SHP77 treated with DMSO at 0.1 percent for 48 hours (cell line): ENCODE measurements at regions not wholly inside any gene's neighbourhood (a gene's known extent, or its start where the extent isn't known, plus 50 kb on each side); places are given as distances from the start of the nearest gene placed in this dataset.

Experiments
- DNase-seq: peaks from one replicate; lab custom pipeline; 2025; lab: John Stamatoyannopoulos, UW

GRCh38 chr7:67843001-67843565 is 846.5 kb downstream of the TYW1 start:
- no peak for DNase-seq

DNA sequence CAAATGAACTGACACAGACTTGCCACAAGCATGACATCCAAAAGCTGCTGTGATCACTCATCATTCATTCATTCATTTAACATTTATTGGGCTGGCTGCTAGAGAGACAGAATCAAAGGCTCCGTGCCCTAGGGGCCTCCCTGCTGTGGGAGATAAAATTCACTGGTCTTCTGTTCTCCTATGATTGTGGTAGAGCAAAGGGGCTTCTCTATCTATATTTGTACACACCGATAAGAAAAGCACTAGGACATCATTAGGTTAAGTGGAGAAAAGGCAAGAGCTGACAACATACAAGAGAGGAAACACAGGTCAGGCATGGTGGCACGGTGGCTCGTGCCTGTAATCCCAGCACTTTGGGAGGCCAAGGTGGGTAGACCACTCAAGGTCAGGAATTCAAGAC is 847.0 kb downstream of the TYW1 start:
- DNase-seq, result no peak

DNA sequence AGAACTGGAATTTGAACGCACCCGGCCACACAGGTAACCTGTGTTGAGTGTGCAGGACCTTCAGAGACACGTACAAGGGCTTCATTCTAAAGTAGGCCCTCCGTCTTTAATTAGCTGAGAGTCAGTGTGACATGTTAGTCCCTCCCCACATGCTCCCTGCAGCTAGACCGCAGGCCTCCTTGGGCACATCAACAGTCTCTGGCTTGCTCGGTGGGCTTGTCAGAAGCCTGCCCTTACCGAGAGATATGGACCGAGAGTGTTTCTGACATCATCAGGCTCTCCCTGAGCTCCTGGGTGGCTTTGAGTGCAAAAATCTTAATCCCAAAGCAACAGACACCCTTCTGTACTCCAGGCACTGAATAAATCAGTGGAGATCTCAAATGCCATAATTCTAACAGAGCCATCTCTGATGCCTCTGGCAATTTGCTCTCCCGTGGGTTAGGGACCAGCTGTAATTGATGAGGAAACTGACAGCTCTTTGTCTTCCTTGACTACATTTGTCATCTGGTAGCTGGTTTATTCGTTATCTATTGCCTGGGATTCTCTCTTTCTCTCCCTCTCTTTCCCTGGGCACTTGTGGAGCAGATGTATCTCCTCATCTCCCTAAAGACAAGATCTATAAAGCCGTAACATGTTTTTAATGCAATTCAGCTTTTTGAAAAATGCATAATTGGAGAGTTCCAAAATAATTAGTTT is 850.6 kb downstream of the TYW1 start:
- no peak for DNase-seq

- DNase-seq, result no peak
Observed at GRCh38 chr7:67854221-67855178, 857.9 kb downstream of the TYW1 start.

GRCh38 chr7:67855322-67855721 is 858.7 kb downstream of the TYW1 start:
- no peak for DNase-seq

DNA sequence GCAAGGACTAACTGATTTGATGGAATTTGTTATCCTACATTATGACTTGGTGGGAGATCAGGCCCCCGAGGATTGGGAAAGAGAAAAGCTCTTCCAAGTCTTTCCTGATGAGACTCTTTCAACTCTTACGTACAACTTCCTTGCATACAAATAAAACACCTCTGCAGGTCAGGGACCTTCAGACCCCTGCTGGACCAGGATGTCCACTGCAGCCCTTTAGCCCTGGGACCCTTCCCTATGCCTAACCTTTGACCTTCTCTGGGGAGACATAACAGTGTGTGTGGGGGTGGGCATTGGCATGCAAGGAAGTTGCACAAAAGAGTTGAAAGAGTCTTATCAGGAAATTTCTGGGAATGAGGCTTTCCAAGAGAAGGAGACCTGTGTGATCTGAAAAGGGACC is 859.4 kb downstream of the TYW1 start:
- no peak for DNase-seq

GRCh38 chr7:67857698-67858097 is 861.1 kb downstream of the TYW1 start:
- DNase-seq, result no peak

GRCh38 chr7:67858931-67859330 is 862.3 kb downstream of the TYW1 start:
- DNase-seq, result no peak

GRCh38 chr7:67863911-67864310 is 867.3 kb downstream of the TYW1 start:
- DNase-seq, result no peak

DNA sequence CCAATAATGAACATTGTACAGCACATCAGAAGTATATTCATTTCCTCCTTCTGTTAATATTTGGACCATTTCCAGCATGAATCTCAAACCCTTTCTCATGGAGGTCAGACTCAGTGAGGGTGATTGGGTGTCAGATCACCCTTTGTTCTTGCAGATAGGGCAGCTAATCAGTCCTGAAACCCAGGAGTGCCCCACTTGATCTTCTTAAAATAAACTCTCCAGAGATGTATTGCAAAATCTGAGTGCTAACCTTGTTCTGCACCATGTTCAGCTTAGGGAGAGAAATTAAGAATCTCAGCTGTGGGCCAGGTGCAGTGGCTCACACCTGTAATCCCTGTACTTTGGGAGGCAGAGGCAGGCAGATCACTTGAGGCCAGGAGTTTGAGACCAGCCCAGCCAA is 869.4 kb downstream of the TYW1 start:
- DNase-seq, result no peak

DNA sequence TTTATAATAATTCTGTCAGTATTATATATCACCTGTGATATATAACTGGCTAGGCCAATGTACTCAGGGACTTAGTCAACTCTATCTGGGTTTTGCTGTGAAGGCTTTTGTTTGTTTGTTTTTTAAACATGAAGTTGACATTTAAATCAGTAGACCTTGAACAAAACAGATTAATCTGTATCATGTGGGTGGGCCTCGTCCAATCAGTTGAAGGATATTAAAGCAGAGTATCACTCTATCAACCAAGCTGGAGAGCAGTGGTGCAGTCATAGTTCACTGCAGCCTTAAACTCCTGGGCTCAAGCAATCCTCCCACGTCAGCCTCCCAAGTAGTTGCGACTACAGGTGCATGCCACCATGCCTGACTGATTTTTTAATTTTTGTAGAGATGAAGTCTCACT is 870.2 kb downstream of the TYW1 start:
- DNase-seq, result no peak

DNA sequence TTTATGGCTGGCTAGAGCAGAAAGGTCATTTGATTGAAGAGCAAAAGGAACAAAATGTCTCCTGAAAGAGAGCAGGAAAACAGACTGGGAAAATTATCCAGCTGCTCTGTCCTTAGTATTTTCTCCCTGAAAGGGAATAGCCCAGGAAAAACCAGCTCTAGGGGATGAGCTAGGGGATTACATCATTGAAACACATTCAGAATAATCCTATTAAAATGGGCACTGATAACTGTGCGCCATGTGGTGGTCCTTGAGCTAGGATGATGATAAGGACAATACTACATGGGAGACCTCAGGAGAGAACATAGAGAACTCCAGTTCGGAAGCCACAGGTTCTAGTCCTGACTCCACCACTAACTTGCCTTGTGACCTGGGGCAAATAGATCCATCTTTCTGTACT is 873.8 kb downstream of the TYW1 start:
- DNase-seq, result no peak

DNA sequence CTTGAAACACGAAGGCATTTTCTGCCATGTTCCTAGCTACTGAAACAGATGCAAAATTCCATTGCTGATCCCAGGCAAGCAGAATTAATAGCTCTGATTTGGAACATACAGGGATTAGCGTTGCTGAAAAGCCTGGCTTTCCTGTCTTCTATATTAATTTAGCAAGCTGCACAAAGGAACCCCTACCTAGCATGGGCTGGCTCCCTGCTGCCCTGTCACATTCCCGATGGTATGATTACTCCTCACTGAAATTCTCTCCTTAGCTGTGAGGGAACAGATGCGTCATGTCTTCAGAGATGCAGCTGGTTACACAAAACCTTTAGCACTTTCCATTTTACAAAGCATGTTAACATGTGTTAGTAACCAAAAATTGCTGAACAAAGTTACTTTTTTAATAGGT is 878.9 kb downstream of the TYW1 start:
- no peak for DNase-seq

GRCh38 chr7:67878808-67879207 is 882.2 kb downstream of the TYW1 start:
- no peak for DNase-seq

- DNase-seq, result no peak
Observed at GRCh38 chr7:67882843-67883242, 886.2 kb downstream of the TYW1 start.

GRCh38 chr7:67890316-67890715 is 893.7 kb downstream of the TYW1 start:
- no peak for DNase-seq

DNA sequence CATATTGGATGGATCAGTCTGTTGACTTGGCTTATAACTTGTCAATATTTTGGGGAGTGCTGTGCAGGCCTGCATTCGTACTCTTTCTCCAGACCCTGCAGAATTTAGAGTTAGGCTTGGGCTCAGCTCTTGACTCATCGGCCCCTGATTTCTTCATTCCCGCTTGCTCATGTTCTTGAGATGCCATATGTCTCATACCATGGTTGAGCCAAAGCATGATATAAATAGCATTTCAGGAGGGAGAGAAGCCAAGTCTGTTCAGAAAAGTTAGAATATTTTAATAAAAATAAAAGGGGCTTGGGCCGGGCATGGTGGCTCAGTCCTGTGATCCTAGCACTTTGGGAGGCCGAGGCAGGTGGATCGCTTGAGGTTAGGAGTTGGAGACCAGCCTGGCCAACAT is 898.1 kb downstream of the TYW1 start:
- no peak for DNase-seq

DNA sequence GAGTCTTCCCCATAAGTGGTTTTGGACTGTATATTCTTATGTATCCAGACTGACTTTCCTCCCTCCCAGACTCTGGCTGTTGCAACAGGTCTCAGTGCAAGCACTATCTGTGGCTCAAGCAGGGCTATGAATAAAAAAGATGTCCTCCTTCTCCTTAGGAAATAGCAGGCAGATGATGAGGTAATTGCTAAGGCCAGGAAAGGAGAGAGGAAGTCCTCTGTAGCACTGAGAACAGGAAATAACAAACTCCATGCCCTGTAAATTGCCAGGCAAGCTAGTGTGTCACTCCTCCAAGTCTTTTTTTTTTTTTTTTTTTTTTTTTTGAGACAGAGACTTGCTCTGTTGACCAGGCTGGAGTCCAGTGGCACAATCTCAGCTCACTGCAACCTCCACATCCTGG is 900.1 kb downstream of the TYW1 start:
- no peak for DNase-seq

DNA sequence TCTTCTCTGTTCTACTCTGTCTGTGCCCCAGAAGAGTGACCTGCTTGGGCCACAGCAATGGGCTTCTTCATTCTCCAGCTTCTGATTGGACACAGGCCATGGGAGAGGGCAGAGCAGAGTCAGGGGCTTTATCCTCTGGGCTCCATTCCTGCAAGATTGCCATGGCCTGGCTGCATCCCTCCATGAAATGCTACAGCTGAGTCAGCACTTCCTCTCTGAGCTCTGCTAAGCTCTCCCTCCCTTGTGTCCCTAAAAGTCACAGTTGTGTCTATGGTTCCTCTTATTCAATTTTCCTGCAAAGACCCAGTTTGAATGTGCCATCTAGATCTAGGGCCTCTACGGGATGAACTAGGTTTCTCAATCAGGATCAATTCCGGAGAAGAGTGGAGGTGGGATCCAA is 903.8 kb downstream of the TYW1 start:
- DNase-seq, result no peak

DNA sequence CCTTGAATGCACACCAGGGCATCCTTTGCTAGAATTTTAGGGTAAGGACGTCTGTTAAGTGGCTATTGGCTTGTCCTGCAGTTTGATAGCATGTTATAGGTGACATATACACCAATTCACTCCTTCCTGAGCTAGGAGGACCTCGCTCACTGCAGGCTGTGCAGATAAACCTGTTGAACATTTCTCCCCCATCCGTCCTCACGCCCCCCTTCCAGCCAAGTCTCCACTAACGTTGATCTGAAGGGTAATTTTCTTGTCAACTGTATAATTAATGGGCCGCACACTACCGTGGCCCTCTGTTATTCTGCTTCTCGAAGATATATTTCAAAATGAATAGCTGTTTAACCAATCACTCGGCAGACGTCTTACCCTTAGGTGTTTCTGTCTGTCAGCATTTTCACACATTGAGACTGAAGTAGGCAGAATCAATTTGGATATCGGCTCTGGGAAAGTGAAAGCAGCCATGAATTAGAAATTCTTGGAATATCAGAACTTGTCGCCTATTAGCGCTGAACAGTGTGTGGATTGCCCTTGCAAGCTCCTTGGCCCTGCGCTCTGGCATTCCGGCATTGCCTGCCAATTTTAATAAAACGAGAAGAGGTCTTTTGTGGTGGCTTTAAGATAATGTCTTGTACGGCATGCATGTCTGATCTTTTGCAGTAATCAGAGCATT is 905.3 kb downstream of the TYW1 start:
- DNase-seq, result no peak

DNA sequence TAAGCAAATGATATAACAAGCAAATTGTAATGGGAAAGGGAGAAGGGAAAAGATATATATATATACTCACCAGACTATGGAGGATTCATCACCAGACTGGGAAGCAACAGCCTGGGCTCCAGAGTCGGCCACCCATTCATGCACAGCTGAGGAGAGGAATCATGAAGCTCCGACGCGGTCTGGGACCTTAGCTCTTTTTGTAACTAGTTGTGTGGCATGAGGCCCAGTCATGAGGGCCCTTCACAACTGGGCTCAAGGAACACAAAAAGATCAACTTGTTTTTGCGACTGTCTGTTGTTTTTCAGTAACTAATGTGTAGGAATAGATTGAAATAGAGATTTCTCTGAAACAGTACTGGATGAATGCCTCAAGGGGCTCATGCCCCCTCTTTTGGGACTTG is 911.2 kb downstream of the TYW1 start:
- DNase-seq, result no peak

- no peak for DNase-seq
Observed at GRCh38 chr7:67912437-67912836, 915.8 kb downstream of the TYW1 start.

DNA sequence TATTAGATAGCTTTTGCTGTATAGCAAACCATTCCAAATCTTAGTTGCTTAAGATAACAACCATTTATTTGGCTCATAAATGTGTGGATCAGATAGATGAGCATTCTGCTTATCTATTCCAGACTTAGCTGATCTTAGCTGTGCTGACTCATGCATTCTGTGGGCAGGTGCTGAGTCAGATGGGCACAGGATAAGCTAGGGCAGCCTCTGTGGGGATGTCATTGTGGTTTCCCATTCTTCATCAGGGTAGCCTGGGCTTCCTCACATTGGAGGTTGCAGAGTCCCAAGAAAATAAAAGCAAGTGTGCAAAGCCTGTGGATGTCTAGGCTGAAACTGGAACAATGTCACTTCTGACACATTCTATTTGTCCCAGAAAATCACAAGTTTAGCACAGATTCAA is 917.0 kb downstream of the TYW1 start:
- DNase-seq, result no peak
